HG02885 (cell line): ENCODE measurements at regions not wholly inside any gene's neighbourhood (a gene's known extent, or its start where the extent isn't known, plus 50 kb on each side); places are given as distances from the start of the nearest gene placed in this dataset.
"Not testable (repeated sequence)": the region's sequence is repeated elsewhere in the genome, so short reads cannot be mapped to it uniquely, and the experiment has no call there.

ENCODE experiments used
- ATAC-seq: cut with Tn5 transposase; IDR thresholded peaks from one replicate; pipeline ENCODE4 v1.9.1; 2021; ENCODE audit warnings: mild to moderate bottlenecking; ENCODE audit not compliant: unreplicated experiment, poor library complexity

- not testable (repeated sequence) for ATAC-seq
These were observed 126.5 kb downstream of the PCDH18 start for GRCh38 chr4:137405833-137406232.

DNA sequence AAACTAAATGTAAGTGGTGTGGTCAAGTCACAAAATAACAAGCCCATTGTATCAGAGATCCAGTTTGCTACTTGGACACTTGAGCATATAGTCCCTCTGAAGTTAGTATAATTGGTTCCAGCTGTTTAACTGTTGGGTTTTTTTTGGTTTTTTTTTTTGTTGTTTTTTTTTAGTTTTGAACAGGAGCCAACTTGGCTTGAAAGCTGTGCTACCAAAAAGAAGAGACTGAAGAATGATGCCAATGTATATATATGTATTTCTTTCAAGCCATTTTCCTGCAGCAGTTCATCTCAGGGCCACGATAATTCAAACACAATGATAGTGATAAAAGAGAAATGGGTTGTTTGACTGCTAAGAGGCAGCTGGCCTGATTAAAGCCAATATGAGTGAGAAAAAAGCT lies 138.3 kb downstream of the PCDH18 start:
- ATAC-seq, result no peak

GRCh38 chr4:137393044-137393443 lies 139.2 kb downstream of the PCDH18 start:
- ATAC-seq, result no peak

- ATAC-seq, result no peak
These were observed 141.6 kb downstream of the PCDH18 start for GRCh38 chr4:137390707-137391106.

- no peak for ATAC-seq
These were observed 142.3 kb downstream of the PCDH18 start for GRCh38 chr4:137389911-137390520.

- ATAC-seq, result no peak
These were observed 144.4 kb downstream of the PCDH18 start for GRCh38 chr4:137387924-137388323.

DNA sequence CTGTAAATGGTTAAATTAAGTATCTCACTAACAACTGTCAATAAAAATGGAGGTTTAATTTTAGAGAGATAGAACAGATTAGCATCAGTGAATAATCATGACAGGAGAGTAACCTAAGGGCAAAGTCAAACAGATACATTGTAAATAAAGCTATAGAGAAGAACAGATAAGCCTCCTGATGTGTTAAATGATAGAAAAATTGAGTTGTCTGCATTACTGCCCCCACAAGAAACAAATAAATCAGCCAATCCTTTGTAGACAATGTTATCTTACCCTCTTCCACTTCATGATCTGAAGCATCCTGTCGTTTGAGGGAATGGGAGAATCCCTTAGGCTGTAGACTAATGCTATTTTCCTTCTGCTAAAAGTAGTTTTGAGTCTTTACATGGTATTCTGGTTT lies 147.8 kb downstream of the PCDH18 start:
- ATAC-seq, result no peak

DNA sequence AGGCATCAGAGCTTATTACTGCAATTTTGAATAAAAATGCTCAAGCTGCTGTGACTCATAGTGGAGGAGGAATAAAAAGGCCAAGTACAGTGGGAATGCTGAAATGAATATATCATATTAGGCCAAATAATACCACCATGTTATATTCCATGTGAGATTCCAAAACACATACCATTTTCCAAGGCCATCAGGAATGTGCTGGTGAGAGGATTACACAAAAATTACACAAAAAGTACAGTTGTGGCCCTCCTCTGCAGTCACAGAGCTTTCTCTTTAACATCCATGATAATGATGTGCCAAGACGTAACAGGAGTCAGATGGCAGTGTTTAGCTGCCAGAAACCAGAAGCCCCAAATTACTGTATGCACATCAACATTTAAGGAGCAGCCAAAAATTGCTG lies 153.5 kb downstream of the PCDH18 start:
- no peak for ATAC-seq

GRCh38 chr4:137378393-137378792 lies 153.9 kb downstream of the PCDH18 start:
- ATAC-seq, result no peak

GRCh38 chr4:137376312-137376711 lies 156.0 kb downstream of the PCDH18 start:
- ATAC-seq, result no peak

DNA sequence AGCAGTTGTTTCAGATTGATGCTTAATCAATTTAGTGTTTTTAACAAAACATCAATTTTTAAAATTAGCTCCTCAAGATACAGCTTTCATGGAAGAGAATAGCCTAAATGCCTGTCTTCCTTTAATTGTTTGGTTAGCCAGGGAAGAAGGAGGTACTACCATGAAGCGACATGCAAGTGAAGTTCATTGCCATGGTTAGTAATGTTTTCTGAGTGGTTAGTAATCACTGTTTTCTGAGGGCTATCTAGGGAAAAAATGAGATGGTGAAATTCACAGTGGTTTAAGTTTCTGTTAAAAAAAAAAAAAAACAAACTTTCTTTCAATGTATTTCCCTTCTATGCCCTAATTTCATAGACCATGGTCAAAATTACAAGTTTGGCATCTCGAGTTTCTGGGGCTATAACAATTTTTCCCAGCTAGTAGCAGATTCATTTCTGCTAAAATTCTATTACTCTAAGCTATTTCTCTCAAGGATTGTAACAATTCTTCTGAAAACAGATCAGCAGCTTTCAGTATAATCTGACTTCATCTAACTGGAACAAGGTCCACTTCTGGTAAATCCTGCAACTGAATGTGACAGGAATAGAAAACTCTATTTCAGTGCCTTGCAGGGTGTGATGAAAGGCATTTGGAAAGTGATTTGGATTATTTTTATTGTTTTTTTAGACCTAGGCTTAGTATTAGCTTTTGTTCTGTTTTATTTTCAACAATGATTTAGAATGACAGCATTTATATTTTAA lies 157.0 kb downstream of the PCDH18 start:
- no peak for ATAC-seq

DNA sequence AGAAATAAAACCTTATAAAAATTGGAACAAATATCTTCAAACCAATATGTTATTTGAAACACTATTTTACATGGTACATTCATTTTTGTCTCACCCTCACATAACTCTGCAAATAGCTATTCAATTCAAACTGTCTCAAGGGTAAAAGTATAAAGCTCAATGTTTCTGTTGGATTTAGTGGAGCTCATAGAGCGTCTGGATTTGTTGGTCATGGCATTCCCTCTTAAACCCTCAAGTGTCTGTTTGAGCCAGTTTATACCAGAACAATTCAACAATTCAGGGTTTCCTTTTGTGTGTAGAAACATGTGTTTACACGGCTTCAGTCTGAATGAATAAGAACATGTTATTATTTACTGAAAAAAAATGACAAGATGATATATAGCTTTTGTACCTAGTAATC lies 161.6 kb downstream of the PCDH18 start:
- ATAC-seq, result no peak

GRCh38 chr4:137370206-137370633 lies 162.1 kb downstream of the PCDH18 start:
- ATAC-seq, result no peak

- ATAC-seq, result no peak
These were observed 164.7 kb downstream of the PCDH18 start for GRCh38 chr4:137367620-137368019.

DNA sequence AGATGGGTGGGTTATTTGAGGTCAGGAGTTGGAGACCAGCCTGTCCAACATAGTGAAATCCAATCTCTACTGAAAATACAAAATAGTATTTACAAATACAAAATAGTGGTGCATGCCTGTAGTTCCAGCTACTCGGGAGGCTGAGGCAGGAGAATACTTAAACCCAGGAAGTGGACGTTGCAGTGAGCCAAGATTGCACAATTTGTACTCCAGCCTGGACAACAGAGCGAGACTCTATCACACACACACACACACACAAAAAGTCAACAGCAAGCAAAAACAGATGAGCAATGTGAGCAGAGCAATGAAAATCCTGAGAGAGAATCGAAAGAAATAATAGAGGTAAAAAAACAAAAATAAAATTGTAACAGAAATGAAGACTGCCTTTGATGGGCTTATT lies 168.8 kb downstream of the PCDH18 start:
- ATAC-seq, result no peak

- no peak for ATAC-seq
These were observed 170.4 kb downstream of the PCDH18 start for GRCh38 chr4:137361756-137362470.

DNA sequence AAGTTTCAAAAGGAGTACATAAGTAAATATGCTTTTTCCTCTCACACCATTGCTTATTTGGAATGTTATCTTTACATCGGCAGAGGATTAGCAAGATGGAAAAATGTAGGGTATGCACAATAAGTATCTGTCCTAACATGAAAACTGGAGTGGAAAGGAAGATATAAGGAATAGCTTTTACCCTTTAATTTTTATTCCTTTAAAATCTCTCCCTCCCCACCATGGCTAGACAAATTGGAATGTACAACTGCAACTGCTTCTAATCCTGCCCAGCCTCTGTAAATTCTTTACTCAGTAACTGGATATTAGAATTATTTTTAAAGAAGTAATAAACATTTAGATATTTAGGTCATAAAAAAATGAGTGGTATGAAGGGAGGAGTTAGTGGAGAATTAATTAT lies 171.5 kb downstream of the PCDH18 start:
- ATAC-seq, result no peak

- no peak for ATAC-seq
These were observed 172.5 kb downstream of the PCDH18 start for GRCh38 chr4:137359691-137360315.

GRCh38 chr4:137354562-137354961 lies 177.7 kb downstream of the PCDH18 start:
- ATAC-seq, result not testable (repeated sequence)

GRCh38 chr4:137347371-137347770 lies 184.9 kb downstream of the PCDH18 start:
- ATAC-seq, result no peak

DNA sequence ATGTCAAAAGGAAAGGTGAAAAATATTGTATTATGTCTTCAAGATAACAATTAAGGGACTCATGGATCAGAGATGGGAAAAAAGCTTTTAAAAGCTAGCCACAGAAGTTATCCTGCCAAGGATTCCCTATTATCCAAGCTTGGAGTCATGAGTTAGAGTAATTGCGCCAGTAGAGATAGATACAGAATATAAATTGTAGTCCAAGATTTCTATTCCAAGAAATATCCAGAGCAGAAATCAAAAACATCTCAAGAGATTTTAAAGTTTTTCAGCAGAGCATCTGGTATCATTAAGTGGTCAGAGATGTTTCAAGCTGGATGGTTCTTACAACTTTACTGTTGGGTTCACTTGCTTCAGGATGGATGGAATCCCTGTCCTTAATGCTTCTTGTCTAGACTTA lies 186.7 kb downstream of the PCDH18 start:
- ATAC-seq, result no peak
